PFSK-1 (cell line): ENCODE measurements at regions not wholly inside any gene's neighbourhood (a gene's known extent, or its start where the extent isn't known, plus 50 kb on each side); places are given as distances from the start of the nearest gene placed in this dataset.

Experiments
- POLR2AphosphoS5 ChIP-seq: IDR thresholded peaks from 2 replicates; pipeline ENCODE4 v1.6.1; 2012; ENCODE audit warnings: low read depth, mild to moderate bottlenecking, control low read depth, low read length, moderate library complexity
- REST ChIP-seq, 2 experiments: IDR thresholded peaks; 2 replicates each; pipeline versions ENCODE4 v1.6.1 to v1.8.0; 2011 to 2012; ENCODE audit warnings: low read depth in 2 of 2, low read length in 2 of 2, control low read depth in 1 of 2, inconsistent platforms in 1 of 2, mild to moderate bottlenecking in 1 of 2, moderate library complexity in 1 of 2; ENCODE audit not compliant: insufficient read depth in 1 of 2
- SIN3A ChIP-seq: IDR thresholded peaks from 2 replicates; pipeline ENCODE4 v1.6.1; 2012; ENCODE audit warnings: mild to moderate bottlenecking, low read length, moderate library complexity, borderline replicate concordance; ENCODE audit not compliant: insufficient read depth

- TF ChIP-seq SIN3A, result no peak
- TF ChIP-seq POLR2AphosphoS5, result no peak
- TF ChIP-seq REST (IDR thresholded peaks at IDR 0.05; ENCODE audit: insufficient read depth in 1 of 2, low read depth in 2 of 2, low read length in 2 of 2), result no peak
Measured at GRCh38 chr3:197404754-197405153, 106.3 kb upstream of the DLG1 start.
